NCI-H748 (cell line): ENCODE measurements at regions not wholly inside any gene's neighbourhood (a gene's known extent, or its start where the extent isn't known, plus 50 kb on each side); places are given as distances from the start of the nearest gene placed in this dataset.

Source experiments
- DNase-seq: peaks from one replicate; lab custom pipeline; 2025; ENCODE audit not compliant: unreplicated experiment; lab: John Stamatoyannopoulos, UW

GRCh38 chr17:77854083-77854758 is 104.3 kb upstream of the TNRC6C start:
- no peak for DNase-seq

GRCh38 chr17:77854759-77855745 is 103.5 kb upstream of the TNRC6C start:
- DNase-seq = no peak

DNA sequence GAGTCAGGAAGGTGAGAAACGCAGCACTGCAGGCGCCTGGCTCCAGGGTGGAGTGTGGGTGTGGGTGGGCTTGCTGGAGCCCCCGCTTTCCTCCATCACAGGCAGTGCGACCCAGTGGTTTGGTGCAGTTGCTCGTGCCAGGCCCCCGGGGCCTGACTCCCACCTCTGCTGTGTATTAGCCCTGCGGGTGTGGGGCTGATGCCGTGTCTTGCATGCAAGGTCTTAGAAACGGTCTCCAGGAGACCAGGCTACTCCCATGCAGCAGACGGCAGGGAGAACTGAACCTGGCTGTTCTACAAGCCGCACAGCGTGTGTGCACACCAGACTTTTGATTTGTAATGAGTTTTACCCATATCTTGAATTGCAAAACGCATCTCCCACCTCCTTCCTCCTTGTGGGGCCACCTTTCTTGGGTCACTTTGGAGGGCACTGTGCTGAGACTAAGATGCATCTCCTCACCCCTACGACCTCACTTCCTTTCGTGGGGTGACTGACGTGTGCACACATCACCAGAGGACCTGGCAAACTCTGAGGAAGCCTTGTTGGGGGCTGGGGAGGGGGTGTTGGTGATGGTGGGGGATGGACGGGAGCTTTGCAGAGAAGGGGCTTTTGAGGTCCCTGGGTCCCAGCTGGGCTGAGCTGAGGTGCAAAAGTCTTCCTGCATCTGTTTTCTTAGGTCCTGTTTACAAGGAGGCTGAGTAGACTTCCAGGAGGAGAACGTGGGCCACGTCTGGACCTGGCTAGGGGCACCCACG is 101.8 kb upstream of the TNRC6C start:
- no peak for DNase-seq

GRCh38 chr17:77857306-77857555 is 101.3 kb upstream of the TNRC6C start:
- DNase-seq = no peak

GRCh38 chr17:77857613-77858012 is 100.9 kb upstream of the TNRC6C start:
- DNase-seq = no peak

DNA sequence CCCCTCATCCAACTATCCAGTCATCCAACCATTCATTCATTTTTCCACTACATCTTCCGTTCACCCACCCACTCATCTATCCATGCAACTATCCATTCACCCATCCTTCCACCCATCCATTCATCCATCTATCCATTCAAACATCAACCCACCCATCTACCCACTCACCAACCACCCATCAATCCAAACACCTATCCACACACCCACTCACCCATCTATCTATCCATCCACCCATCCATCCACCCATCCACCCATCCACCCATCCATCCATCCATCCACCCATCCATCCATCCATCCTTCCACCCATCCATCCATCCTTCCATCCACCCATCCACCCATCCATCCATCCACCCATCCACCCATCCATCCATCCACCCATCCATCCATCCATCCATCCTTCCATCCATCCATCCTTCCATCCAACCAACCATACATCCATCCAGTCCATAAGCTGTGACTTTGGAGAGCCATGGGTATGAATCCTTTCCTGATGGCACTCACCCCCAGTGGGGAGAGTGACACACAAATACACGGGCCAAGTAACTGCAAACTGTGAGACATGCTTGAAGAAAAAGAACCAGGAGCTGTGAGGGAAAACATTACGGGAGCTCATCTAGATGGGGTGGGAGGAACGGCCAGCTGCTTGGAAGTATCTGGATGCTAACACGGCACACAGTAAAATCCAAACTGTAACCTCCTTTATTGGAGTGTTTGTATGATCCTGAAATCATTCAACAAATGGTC is 100.0 kb upstream of the TNRC6C start:
- no peak for DNase-seq

- no peak for DNase-seq
These were observed 99.3 kb upstream of the TNRC6C start for GRCh38 chr17:77859035-77859810.

- DNase-seq = no peak
These were observed 97.3 kb upstream of the TNRC6C start for GRCh38 chr17:77861133-77861695.

GRCh38 chr17:77861981-77862645 is 96.4 kb upstream of the TNRC6C start:
- no peak for DNase-seq

DNA sequence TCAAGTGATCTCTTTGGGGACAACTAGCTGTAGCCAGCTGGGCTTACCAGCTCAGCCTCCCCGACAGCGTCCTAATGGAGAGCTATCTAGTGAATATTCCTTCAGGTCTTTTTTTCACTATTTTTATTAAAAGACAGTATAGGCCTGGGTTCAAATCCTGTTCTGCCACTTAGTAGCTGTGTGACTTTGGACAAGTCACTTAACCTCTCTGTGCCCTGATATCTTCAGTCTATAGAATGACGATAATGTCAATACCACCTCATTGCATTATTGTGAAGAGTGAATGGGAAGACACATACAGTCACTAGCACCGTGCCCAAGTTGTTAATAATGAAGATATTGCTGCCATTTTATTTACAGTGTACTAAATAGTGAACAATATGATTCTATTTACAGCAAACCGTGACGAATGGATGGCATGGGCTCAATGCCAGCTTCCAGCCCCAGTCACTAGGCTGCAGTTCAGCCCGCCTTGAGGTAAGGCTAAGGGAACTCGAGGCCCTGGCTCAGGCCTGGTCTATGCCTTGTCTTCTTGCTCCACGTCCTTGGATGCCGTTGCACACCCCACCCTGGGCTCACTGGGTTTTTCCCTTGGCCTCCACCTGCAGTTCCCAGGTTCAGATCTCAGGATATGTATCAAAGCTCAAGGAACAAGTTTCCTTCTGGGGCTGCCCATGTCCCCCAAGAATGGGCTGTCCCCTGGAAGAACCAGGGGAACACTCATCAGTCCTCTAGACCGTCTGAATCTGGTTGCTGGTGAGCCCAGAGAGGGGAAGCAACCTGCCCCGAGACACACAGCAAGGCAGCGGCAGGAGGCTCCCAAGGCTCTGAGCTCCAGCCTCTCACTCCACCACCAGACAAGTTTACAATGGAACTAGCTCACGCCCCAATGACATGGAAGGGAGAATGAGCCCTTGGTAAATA is 95.4 kb upstream of the TNRC6C start:
- DNase-seq = no peak

DNA sequence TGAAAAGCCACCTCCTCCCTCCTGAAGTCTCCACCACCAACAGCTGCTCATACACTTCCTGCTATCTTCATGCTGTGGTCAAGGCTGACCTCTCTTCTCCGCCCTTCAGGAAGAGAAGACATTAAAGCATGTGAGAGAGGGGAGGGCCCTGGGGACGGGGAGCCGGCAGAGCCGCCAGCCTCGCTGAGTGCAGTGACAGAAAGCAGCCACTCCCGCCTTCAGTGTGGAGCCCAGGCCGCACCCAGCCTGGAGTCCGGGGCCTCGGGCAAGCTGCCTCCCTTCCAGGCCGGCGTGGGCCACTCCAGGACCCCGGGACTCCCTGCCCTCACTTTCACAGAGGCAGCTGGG is 94.7 kb upstream of the TNRC6C start:
- DNase-seq = peak; percentile 13

- no peak for DNase-seq
These were observed 94.0 kb upstream of the TNRC6C start for GRCh38 chr17:77864234-77865111.

DNA sequence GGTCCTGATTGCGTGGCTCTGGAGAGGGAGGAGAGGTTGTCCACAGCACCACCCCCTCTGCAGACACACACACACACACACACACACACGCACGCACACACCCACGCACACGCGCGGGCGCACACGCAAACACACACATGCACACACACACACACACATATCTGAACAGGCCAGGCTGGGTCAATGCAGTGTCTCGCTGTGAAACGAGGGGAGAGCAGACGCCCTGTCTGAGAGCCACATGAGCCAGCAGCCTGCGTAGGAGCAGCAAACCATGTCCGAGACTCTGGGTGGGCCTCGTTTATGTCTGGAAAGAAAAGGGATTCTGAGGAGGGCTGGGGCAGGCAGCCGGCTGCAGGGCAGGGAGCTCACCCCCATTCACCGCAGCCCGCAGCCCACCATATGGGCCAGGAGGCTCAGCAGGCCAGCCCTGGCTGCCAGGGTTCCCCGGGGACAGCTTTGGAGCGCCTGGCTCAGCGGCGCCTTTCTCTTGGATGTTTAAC is 93.3 kb upstream of the TNRC6C start:
- DNase-seq = no peak

- no peak for DNase-seq
These were observed 92.8 kb upstream of the TNRC6C start for GRCh38 chr17:77865716-77866115.

- DNase-seq = no peak
These were observed 91.2 kb upstream of the TNRC6C start for GRCh38 chr17:77867308-77867781.

GRCh38 chr17:77867976-77868713 is 90.4 kb upstream of the TNRC6C start:
- DNase-seq = no peak
